Activated CD4-positive, alpha-beta T cell treated with anti-CD3 and anti-CD28 coated beads, Interleukin-10, Interleukin-2, amounts not matched to agents 100 ng/mL and 50 ng/mL, durations not matched to agents 16 hours and 8 hours (primary cell): ENCODE measurements at regions not wholly inside any gene's neighbourhood (a gene's known extent, or its start where the extent isn't known, plus 50 kb on each side); places are given as distances from the start of the nearest gene placed in this dataset.

Source experiments
- DNase-seq: peaks from one replicate; pipeline ENCODE4 v3.0.0-alpha.2; 2020

DNA sequence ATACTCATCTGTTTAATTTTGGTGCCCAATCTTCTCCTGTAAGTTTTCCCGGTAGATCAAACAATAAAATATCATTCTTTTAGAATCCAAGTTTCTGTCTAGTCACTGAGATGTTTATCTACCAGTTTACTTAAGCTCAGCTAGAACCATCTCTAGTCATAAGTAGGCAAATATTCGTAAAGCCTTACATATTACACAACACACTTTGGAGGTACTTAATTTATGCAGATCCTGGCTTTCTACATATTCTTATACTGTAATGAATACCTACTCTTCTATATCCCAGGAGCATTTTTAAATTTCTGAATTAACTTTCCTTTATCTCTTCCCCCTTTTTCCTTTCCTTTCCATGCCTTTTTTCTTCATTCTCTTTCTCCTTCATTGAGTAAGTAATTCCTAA lies 185.9 kb upstream of the ZBTB20 start:
- no peak for DNase-seq

GRCh38 chr3:115336836-115337235 lies 189.7 kb upstream of the ZBTB20 start:
- DNase-seq: no peak

DNA sequence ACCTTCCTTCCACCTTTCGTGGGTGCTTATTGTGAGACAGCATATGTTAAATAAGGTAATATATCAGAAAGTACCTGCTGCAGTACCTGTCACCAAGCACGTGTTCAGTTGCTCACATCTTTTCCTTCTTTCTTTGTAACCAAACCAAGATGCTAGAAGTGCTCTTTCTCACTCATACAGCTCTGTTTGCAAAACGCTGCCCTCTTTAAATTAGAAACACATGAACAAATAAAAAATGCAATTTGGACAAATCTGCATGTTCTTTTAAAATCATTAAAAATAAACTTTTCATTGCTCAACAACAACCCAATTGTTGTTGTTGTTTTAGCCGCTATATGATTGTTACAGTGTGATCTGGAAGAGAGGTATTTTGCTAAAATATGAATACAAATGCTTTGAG lies 193.5 kb upstream of the ZBTB20 start:
- DNase-seq: no peak

- DNase-seq: peak; percentile 50
Observed at GRCh38 chr3:115341208-115341607, 194.1 kb upstream of the ZBTB20 start.

DNA sequence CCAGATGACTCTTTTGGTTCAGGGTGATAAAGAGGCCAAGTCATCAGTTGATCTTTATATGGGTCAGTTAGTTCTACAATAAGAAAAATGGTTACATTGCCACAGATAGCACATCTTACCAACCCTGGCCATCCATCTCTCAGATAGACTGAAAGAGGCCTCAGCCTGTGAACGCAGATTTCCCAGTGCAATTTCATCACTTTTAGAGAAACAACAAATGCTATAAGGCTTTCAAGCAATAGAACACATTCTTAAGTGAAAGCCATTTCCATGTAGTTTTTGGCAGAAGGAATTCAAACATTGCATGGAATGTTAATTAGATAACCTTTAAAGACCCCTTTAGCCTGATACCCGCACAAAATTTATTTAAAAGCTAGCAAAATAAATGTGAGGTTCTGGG lies 200.6 kb upstream of the ZBTB20 start:
- DNase-seq: no peak

DNA sequence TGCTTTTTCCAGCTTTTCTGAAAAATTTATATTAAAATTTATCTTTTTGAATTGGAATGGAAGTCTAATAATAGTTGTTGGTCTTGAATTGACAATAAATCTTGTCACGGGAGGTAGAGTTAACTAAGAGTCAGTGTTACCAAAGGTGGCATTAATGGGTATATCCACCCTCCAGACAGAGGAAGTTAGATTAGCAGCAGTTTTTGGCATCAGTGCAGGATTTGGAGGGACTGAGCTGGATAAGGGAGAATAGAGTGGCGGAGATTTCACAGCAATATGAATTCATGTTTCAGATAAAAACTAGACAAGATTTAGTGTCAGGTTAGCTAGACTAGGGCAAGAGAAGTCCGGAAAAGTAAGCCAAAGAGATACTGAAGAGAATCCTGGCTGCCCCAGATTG lies 201.3 kb upstream of the ZBTB20 start:
- DNase-seq: no peak

- DNase-seq: no peak
Observed at GRCh38 chr3:115348951-115349745, 202.1 kb upstream of the ZBTB20 start.

GRCh38 chr3:115350606-115351005 lies 203.5 kb upstream of the ZBTB20 start:
- DNase-seq: no peak

- DNase-seq: no peak
Observed at GRCh38 chr3:115351193-115351592, 204.1 kb upstream of the ZBTB20 start.

GRCh38 chr3:115354010-115354409 lies 206.9 kb upstream of the ZBTB20 start:
- no peak for DNase-seq

DNA sequence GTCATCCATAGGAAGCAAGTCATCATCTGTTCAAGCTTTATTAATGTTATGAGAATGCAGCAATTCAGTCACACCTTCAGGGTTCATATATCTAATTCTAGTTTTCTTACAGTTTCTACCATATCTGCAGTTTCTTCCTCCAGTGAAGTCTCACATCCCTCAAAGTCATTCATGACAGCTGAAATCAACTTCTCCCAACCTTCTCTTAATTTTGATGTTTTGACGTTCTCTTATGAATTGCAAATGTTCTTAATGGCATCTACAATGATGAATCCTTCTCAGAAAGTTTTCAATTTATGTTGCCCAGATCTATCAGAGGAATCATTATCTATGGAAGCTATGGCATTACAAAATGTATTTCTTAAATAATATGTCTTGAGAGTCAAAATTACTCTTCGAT lies 210.4 kb upstream of the ZBTB20 start:
- no peak for DNase-seq

GRCh38 chr3:115359536-115359935 lies 212.4 kb upstream of the ZBTB20 start:
- DNase-seq: peak; percentile 27

- DNase-seq: no peak
Observed at GRCh38 chr3:115361806-115362205, 214.7 kb upstream of the ZBTB20 start.

GRCh38 chr3:115363071-115363470 lies 216.0 kb upstream of the ZBTB20 start:
- no peak for DNase-seq

DNA sequence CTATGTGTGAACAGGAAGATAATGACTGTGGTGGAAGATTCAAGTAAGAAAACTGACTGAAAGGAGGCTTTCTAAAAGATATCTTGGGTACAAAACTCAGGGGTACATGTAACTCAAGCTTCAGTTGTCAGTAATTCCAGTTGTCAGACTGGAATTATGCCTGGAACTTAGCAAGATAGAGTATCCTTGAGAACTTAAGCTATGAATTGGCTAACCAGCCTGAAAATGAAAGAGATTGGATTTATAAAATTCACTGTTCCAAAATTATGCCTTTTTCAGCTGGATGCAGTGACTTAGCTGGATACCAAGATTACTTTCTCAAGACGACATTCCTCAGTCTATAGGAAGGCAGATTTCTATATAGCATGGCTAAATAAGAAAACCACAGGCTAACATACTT lies 221.9 kb upstream of the ZBTB20 start:
- DNase-seq: no peak

DNA sequence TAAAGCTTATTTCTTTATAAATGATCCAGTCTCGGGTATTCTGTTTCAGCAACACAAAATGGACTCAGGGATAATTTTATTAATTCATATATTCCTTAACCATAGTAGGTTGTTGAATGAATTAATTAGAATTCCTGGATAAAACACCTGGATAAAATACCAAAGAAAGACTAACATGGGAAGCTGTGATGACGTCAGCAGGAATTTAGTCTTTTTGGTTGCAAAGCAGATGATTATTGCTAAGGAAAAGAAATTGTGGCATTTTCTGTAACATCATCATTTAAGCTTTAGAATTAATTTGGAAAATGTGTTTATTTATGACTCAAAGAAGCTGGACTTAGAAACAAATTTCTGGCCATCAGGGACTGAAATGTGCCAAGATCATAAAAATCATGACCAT lies 228.3 kb upstream of the ZBTB20 start:
- no peak for DNase-seq

GRCh38 chr3:115380883-115381572 lies 233.9 kb upstream of the ZBTB20 start:
- no peak for DNase-seq

DNA sequence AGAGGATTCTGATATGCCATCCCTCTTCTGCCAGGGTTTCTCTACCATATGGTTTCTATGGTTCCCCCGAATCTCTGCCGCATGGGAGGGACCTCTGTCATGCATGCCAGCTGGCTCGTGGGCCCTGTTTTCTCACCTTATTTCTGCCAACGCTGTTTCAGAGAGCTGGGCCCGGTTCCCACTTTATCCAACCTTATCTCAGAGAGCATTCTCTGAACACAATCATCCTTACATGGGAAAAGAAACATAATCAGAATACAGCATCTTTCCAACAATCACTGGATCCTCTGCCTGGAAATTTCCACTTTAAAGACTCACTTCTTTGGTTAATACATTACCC lies 234.5 kb upstream of the ZBTB20 start:
- DNase-seq: no peak

DNA sequence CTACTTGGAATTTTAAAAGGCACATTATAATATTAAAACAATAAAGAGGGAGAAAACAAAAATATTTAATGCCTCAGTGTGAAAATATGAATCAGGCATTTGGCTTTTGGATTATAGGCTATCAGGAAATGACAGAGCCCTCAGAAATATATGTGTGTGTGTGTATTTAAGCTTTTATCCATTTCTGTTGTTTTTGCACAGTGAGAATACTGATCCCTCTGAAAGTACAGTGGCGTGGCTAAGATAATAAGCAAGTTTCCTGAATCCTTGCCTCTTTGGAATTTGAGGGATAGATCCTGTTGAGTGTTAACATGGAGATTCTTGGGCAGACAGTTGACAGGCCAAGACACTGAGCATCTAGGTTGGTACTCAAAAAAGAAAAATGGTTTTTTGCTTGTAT lies 234.8 kb upstream of the ZBTB20 start:
- DNase-seq: no peak

DNA sequence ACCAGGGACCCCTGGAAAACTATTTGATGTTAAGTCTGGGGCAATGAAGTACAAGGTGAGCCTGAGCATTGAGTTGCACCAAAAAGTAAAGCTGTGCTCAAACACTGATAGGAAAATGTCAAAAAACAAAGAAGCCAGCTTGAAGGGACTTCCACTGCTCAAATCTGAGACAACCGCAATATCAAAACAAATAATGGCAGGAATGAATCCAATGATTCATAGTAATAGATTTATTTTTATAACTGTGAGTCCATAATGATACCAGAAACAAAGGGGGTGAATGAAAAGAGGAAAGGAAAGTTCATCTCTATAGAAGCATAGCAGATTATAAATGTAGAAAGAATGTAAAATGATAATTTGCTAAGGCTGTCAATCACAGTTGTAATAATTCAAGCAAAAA lies 237.3 kb upstream of the ZBTB20 start:
- DNase-seq: no peak

DNA sequence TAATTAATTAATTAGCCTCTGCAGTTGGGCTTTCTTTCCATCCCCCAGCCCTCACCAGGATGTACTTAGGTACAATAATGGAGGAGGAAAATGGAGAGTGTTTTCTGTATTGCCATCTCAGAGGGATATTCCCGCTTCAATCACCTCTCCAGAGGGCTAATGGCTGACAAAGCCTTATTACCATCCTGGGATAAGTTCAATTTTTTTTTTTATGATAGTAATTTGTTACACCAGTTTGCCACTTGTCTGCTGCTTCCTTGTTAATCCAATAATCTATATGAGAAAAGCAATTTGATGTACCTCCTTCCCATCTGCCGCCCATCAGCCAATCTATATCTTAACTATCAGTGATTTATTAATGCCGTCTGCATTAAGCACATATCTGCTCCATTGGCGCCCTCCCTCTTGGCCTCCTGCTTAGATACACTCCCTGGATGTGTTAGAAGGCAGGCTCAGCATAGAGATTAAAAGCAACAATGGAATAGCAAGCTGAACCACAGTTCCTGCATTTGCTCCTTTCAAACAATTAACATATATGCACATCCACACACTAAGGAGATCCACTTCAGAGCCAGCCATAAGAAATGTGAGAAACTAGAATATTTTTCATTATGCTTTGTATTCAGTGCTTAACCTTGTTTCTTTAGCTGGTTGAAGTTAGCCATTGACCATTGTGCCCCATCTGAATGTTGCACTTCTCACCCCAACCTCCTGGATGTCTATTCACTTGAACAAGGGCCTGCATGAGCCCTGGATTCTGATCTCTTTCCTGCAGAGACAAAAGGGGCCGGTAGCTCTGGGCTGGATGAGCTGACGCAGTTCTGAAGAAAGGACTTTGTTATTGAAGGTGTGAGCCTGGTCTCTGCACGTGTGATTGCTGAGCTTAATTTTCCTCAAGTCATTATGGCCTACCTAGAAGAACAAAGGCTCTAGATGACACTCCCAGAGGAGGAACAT lies 237.3 kb upstream of the GAP43 start:
- DNase-seq: no peak

DNA sequence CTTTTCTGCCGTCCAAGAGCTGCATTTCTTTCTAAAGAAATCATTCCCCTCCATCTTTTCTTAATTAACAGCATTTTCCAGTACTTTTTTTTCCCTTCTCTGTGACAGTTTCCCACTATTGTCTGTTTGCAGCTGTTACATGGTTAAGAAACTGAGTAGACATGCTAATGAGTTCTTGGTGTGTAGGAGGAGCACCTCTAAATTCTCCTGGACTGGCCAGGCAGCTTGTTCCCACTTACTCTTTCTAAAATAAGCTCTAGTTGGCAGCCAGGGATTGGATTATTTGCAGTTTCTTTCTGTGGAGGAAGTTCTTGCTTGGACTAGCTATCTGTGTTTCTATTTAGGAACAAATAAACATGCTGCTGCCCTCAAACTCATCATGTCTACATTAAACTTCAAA lies 235.1 kb upstream of the GAP43 start:
- DNase-seq: no peak

GRCh38 chr3:115388811-115389210 lies 234.5 kb upstream of the GAP43 start:
- DNase-seq: no peak

DNA sequence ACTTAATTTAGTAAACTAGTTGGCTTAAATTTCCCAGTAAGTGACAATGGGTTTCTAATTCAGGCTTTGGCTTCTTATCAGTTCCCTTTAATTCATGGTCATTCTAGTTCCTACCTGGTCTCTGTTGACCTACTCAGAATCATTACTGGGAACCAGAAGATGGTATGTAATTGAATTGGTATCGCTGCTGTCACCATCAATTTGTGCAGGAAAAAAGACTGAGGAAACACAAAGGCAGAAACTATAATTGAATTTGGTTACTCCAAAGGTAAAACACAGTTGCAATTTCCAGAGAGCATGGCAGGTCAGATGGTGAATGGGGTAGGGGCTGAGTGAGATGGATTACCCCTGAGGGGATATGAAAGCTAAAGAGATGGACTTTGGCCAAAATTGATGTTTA lies 226.5 kb upstream of the GAP43 start:
- no peak for DNase-seq
